ENCODE measurements at regions not wholly inside any gene's neighbourhood (a gene's known extent, or its start where the extent isn't known, plus 50 kb on each side); places are given as distances from the start of the nearest gene placed in this dataset.

GRCh38 chr18:73647391-73647790, 500.2 kb downstream of the FBXO15 start:
- no peak for TF ChIP-seq CTCF (IDR thresholded peaks at IDR 0.05)
- no peak for TF ChIP-seq POLR2A (IDR thresholded peaks at IDR 0.05)
